ENCODE measurements at regions not wholly inside any gene's neighbourhood (a gene's known extent, or its start where the extent isn't known, plus 50 kb on each side); places are given as distances from the start of the nearest gene placed in this dataset.
"Not testable (repeated sequence)": the region's sequence is repeated elsewhere in the genome, so short reads cannot be mapped to it uniquely, and the experiment has no call there.

DNA sequence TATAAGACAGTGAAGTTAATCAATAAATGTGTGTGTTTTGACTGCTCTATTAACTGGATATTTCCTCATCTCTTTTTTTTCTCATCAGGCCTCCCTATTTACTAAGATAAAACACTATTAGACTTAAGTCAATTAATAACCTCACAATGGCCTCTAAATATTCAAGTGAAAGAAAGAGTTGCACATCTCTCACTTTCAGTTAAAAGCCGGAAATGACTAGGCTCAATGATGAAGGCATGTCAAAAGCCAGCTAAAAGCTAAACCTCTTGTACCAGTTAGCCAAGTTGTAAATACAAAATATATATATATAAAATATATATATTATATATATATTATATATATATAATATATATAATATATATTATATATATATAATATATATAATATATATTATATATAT lies 127.0 kb upstream of the MEOX2 start:
- DNase-seq (ENCODE audit: low spot score) = no peak

DNA sequence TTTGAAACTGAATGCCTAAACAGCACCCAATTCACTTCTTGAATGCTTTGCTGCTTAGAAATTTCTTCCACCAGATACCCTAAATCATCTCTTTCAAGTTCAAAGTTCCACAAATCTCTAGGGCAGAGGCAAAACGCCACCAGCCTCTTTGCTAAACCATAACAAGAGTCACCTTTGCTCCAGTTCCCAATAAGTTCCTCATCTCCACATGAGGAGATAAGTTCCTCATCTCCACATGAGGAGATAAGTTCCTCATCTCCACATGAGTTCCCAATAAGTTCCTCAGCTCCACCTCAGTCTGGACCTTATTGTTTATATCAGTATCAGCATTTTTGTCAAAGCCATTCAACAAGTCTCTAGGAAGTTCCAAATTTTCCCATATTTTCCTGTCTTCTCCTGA lies 123.9 kb upstream of the MEOX2 start:
- not testable (repeated sequence) for DNase-seq (ENCODE audit: low spot score)

DNA sequence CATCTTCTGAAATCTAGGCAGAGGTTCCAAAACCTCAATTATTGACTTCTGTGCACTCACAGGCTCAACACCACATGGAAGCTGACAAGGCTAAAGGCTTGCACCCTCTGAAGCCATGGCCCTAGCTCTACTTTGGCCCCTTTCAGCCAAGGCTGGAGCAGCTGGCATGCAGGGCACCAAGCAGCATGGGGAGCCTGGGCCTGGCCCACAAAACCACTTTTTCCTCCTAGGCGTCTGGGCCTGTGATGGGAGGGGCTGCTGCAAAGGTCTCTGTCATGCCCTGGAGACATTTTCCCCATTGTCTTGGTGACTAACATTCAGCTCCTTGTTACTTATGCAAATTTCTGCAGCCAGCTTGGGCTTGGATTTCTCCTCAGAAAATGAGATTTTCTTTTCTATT lies 123.5 kb upstream of the MEOX2 start:
- DNase-seq (ENCODE audit: low spot score) = not testable (repeated sequence)

DNA sequence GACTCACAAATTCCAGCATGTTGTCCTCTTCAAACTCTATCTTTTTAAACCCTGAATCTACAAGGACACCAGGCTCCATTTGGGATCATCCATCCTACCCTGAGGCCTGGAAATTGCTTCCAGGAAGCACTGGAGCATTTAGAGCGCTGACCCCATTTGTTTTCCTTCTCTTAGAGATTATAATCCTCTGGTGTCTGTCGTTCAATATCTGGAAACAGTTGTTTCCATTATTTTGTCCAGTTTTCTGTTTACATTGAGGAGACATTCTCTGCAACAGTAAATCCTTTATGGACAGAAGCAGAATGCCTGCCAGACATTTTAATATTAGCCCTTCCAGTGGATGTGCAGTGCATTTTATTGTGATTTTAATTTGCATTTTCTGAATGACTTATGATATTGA lies 119.4 kb upstream of the MEOX2 start:
- DNase-seq (ENCODE audit: low spot score) = no peak

DNA sequence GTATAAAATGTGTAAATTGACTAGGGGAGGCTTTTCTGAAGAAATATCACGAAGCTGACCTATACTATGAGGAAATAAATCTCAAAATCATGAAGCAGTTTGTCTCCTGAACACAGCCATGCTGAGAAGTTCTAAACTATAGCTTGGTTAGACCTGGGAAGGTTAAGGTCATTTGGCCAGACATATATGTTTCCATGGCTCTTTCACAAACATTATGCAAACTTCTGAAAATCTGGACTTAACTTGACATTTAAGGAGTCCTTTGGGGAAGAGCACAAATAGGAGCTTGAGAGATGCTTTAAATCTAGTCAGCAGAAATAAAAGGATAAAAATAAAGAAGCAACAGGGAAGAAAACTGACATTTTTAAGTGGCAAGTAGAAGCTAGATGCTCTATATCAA lies 115.9 kb upstream of the MEOX2 start:
- DNase-seq (ENCODE audit: low spot score) = no peak

DNA sequence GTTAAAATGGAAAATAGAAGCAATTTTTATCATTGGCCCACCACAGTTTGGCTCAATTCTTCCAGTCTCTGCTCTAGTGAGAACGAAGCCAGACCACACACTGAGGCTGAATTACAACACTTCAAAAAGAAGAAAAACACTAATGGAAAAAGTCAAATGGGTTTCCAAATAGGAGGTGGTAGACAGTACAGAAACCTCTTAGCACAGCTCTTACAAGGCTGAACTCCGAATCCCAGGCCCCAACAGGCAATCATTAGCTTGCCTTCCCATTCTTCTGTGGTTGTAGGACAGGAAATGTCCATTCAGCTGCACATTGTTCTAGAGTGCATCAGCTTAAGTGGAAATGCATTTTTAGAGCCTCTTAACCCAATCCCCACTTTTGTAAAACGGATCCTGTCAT lies 115.1 kb upstream of the MEOX2 start:
- DNase-seq (ENCODE audit: low spot score) = peak; percentile 14

DNA sequence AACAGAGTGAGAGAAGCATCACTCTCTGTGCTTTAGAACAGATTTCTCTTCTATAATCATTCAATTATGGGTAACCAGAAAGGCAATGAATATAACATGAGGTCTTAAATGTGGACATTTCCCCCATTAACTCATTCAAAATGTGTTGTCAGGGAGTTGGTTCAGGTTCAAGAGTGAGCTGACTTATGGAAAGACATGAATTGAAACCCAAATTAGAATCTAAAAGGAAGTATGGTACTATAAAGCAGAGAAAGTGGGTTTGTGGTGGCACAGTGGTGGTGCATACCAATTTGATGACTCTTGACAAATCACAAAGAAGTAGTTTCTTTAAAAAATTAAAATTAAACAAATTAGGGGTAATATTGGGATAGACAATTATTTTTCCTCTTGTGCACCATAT lies 114.6 kb upstream of the MEOX2 start:
- DNase-seq (ENCODE audit: low spot score) = no peak

DNA sequence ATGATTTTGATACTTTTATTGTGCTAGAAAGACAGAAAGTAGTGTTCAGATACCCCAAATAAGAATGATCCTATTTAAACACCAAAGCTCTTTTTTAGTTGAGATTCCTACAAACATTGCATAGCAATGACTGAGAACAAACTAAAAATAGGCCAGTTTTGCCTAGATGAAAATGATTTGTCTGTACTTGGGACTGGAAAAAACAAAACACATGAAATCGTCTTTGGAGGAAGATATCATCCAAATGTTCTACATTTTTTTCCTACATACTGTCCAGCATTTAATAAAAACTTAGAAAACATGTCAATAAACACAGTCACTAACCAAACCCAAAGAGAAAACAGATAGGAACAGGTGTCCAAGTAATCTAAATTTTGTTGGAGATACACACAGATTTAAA lies 111.6 kb upstream of the MEOX2 start:
- no peak for DNase-seq (ENCODE audit: low spot score)

DNA sequence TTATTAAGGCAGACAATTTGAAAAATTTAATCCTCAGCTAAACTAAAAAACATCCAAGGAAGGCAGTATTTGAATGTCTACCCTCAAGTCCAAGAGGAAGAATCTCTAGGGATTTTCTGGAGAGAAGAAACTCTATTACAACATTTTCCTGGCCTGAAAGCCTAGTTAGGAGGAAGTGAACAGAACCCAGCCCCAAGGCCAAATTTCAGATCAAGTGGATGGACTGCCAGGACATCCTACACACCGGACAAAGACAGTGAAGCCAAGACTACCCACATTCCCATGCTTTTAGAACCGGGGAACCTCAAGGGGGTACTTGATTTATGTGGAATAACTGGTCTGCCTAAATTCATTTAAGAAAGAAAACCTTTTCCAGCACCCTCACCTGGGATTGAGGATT lies 108.9 kb upstream of the MEOX2 start:
- no peak for DNase-seq (ENCODE audit: low spot score)

DNA sequence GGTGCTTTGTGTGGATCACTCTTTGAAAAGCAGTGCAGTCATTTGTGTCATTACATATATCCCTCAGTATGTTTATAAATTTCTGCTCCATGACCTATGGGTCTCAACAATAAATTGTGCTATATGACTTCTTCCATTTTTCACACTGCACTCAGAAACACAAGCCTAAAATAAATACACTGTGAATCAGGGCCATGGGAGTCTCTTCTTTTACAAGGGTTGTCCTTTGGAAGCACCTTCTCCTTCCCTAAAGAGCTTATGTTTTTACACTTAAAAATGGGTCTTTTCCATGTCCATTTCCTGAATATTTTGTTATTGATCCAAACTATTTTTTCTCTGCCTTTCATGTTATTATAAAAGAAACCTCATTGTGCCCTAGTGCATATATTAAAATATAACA lies 108.3 kb upstream of the MEOX2 start:
- DNase-seq (ENCODE audit: low spot score) = no peak

DNA sequence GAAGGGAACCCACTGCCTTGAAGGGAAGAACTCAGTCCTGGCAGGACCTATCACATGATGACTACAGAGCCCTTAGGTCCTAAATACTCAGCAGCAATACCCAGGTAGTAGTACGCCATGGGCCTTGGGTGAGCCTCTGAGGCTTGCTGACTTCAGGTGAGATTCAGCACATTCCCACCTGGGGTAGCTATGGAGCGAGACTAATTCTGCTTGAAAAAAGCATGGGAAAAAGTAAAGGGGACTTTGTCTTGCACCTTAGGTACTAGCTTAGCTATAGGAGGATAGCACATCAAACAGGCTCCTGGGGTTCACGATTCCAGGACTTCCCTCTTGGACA lies 98.2 kb upstream of the MEOX2 start:
- DNase-seq (ENCODE audit: low spot score) = no peak

DNA sequence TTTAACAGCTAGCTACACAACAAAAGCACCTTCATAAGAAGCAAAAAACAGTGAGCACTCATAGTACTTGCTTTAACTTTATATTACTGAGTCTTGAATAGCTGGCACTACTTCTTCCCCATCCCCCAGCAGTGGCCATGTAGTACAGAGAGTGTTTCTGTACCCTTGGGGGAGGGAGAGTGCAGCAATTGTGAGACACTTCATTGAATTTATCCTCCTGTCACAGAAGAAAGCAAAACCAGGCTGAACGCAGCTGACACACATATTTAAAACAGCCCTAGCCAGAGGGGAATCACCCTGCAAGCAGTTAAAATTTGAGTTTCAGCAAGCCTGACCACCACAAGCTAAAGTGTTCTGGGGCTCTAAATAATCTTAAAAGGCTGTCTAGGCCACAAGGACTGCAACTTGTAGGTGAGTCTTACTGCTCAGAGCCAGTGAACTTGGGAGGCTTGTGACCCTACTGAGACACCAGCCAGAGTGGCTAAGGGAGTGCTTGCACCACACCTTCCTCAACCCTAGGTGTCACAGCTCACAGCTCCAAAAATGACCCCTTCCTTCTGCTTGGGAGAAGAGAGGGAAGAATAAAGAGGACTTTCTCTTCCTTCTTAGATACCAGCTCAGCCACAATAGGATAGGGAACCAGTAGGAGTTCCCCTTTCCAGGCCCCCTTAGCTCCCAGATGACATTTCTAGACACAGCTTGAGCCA lies 97.7 kb upstream of the MEOX2 start:
- no peak for DNase-seq (ENCODE audit: low spot score)

DNA sequence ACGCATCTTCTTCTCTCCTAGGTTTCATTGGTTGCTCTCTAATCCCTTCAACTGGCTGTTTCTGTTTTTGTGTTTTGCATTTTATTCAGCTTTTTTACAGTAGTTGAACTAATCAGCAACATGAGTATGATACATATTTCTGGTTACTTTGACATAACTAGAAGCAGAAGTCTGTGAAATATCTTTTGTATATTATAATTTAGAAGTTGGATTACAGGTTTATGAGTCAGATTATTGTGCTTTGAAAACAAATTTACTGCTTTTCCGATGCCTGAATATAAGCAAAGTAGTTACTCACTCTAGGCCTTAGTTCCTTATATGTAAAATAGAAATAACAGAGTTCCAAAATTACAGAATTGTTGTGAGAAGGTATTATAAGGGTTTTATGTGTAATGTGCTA lies 96.2 kb upstream of the MEOX2 start:
- DNase-seq (ENCODE audit: low spot score) = no peak

DNA sequence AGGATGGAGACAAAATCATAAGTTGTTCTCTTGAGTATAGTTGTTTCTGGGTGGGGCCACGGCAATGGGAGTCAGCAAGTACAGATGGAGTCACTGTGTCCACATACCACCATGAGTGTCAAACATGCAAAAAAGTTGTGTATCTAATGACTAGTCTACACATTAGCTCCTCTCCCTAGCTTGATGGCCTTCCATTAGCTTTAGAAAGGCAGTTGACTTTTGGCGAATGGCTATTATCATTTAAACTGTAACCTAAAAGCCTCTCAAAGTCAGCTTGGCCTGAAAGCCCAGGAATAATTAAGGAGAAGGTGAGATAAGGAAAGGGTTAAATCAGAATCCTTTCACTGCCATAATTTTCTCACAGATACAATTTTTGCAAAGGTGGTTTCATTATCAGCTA lies 95.5 kb upstream of the MEOX2 start:
- no peak for DNase-seq (ENCODE audit: low spot score)

DNA sequence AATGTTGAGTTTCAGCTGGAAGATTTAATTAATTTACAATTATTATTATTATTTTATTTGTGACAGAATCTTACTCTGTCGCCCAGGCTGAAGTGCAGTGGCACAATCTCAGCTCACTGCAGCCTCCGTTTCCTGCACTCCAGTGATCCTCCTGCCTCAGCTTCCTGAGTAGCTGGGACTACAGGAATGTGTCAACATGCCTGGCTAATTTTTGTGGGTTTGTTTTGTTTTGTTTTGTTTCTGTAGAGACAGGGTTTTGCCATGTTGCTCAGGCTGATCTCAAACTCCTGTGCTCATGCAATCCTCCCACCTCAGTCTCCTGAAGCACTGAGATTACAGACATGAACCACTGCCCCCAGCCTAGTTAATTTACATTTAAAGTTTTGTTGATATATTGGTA lies 93.8 kb upstream of the MEOX2 start:
- no peak for DNase-seq (ENCODE audit: low spot score)

DNA sequence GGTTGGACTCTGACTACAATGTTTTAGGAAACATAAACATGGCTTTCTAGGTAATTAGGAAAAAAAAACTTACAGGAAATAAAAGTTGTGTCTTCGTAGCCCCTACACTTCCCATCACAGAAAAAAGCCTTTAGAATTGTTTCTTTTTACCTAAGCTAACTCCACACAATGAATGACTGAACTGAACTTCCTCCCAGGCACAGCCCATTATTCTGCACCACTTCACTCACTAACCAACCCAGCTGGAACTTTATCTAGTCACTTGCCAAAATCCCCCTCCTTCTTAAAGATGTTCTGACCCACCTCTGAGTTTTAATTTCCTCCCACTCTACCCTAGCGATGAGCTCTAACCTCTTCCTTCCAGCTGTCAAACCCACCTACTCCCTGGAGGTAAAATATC lies 91.7 kb upstream of the MEOX2 start:
- DNase-seq (ENCODE audit: low spot score) = no peak

DNA sequence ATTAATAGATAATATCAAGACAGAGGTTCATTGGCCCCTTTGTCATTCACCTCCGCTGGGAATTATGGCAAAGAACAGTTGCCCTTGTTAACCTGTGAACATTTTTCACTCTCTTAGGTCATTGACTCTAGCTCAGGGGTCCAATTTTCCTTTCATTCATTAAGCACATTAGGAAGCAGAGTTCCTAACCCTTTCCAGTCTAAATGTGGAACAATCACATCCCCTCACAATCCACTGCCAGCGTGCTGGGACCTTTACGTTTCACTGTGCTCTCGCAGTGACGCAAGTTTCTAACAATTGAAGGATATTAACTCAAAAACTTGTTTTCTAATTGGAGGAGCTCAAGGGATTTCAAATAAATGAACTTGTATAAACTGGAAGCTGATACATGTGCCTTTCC lies 79.3 kb upstream of the MEOX2 start:
- DNase-seq (ENCODE audit: low spot score) = no peak

DNA sequence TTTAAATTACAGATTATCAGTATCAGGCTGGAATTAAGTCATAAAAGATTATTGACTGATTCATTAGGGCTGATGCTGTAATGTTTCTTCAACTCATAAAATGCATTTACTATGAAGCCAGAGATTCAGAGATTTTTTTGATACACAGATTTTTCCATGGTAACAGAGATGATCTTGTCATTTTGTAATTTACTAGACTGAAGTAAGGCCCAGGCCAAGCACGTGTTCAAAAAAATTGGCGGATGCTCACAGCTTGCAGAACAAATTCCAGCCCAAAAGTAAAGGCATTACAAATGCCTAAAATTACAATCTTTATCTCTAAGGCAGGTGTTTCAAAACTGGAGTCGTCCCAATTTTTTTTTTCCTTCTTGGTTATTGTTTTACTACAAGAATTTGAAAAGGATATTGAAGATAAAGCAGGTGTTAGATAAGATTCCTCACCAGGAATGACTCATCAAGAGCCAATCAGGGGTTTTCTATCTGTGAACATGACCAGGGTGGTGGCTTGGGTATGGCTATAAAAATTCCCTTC lies 78.4 kb upstream of the MEOX2 start:
- no peak for DNase-seq (ENCODE audit: low spot score)

DNA sequence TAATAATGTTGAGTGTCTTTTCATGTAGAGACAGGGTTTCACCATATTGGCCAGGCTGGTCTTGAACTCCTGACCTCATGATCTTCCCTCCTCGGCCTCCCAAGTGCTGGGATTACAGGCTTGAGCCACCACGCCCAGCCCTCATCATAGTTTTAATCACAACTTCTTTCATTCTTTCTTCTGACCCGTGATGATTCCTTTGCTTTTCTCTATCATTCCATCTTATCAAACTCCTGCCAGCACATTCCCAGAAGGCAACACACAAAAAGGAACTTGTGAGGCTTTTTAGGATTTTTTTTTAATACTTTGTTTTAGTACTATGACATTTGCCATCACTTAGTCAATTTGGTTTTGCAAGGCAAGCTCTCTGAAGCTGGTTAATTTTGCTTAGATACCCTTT lies 77.5 kb upstream of the MEOX2 start:
- DNase-seq (ENCODE audit: low spot score) = no peak

DNA sequence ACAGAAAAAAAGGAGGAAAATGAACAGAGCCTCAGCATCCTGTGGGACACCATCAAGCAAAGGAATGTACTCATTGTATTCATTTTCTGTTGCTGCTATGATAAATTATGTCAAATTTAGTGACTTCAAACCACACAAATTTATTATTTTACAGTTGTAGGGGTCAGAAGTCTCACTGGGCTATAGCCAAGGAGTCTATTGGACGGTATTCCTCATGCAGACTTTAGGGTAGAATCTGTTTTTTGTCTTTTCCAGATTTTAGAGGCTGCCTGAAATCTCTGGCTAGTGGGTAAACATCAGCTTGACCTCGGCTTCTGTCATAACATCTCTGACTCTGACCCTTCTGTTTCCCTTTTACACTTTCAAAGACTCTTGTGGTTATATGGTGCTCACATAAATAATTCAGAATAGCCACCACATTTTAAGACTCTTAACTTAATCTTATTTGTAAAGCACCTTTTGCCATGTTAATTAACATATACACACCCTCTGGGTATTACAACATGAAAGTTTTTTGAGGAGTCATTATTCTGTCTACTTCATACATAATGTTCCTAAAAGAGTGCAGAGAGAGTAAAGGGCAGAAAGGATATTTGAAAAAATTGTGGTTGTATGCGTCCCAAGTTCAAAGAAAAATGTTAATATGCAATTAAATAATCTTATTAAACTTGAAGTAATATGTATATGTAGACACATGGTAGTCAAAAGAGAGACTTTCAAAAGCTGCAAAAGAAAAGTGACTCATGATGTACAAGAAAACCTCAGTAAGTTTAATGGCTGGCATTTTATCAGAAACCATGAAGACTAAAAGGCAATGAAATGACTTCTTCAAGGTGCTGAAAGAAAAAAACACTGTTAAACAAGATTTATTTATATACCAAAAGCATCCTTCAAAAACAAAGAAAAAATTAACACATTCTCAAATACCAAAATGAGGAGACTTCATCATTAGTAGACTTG lies 70.8 kb upstream of the MEOX2 start:
- no peak for DNase-seq (ENCODE audit: low spot score)

DNA sequence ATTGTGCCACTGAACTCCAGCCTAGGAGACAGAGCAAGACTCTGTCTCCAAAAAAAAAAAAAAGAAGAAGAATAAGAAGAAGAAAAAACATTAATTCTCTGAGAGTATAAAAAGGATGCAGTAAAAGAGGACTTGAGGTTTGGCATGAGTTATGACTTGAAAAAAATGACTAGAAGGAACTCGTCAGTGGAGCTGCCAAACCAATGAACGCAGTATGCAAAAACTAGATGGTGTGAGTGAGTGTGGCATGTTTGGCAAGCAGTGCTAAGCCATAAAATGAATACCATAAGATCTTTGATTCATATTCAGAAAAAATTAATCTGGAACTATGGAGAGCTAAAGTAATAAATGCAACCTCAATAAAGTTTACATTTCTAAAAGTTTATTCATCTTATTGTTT lies 68.6 kb upstream of the MEOX2 start:
- DNase-seq (ENCODE audit: low spot score) = no peak

DNA sequence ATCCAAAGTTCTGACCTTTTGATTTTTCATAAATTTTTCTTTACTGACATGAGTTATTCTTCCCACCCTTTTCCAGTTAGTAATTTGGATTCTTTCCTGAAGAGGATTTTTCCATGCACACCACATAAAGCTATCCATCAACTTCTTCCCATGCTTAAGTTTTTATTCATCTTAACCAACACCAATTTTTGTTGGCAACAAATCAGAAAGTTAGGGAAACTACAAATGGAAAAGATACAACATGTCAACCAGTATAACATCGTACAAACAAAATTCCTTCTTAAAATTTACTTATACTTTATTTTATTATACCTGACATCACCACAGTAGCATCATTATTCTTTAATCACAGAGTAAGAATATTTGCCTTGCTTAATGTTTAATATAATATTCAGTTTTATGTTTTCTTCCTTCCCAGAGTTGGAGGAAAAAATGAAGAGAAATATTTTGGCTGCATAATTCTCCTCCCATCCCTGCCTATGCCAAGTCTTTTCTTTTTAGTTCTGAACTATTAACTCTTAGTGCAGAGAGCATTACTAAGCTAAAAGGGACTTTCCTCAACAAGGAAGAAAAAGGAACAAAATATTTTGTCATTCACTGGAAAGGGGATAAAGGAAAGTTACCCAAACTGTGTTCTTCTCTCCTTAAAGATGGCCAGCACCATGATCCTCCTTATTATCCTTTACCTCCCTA lies 67.5 kb upstream of the MEOX2 start:
- no peak for DNase-seq (ENCODE audit: low spot score)

DNA sequence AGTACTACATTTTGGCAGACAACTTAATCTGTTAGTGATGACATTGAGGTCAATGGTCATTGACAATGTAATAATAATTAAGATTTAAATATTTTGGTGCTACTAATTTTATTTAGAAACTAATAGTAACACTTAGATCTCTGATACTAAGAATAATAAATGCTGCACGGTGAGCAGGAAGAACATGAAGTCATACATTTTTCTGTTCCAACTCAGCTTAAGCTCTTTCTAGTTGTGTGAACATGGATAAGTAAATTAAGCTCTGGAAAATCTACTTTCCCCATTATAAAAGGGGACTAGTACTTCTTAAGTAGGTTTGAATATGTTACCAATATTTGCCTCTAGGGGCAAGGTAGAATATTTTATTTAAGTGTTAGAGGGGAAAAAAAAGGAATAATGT lies 65.9 kb upstream of the MEOX2 start:
- no peak for DNase-seq (ENCODE audit: low spot score)

Data from SW480 (cell line).